Heart left ventricle (tissue), 13 donors: ENCODE measurements at regions not wholly inside any gene's neighbourhood (a gene's known extent, or its start where the extent isn't known, plus 50 kb on each side); places are given as distances from the start of the nearest gene placed in this dataset.

Experiments used
- POLR2A ChIP-seq, 2 donors: fragments of 450-650 bp; IDR thresholded peaks; one replicate each; pipeline ENCODE4 v1.6.1; 2017; ENCODE audit warnings: antibody characterized with exemption in 2 of 2, mild to moderate bottlenecking in 2 of 2, moderate library complexity in 2 of 2
- TF ChIP-seq, protein P1 (sequence below), 12 donors: fragments of 200-600 bp; sonication (generic) in 4 of 12; IDR thresholded peaks; one replicate each; pipeline versions ENCODE4 v1.5.0 to v1.8.0; 2018 to 2022; ENCODE audit warnings: antibody characterized with exemption in 12 of 12, mild to moderate bottlenecking in 5 of 12
- donor health status: ischemic (EF 13 %, LVEDD 7.1; RV severe dilation, severe dysfunction).
- donor health status: DM: no; HTN: yes; CAD: no.
- donor health status: DM: no; HTN: no; CAD: no.
- donor health status: ischemic (EF 25% LVEDD 6.9; RV normal size, moderate dysfunction).
- donor health status: ischemic (EF 25% LVEDD 5.7; RV mildly dilated, moderate dysfunction).
- donor health status: ischemic (EF 35%, LVEDD 5.7; RV mildly dilated, moderate dysfunction).
- donor health status: nonischemic (EF 11% LVEDD 7.7; RV severe dilation, severe dysfunction).
- donor health status: DM: yes; HTN: yes; CAD: no.
- donor health status: PGD.
- donor health status: ischemic (EF 29% LVEDD 5.4; RV normal size, mild dysfunction).
- donor health status: nonischemic (EF 23%, LVEDD 6.1; RV moderate dilation, normal function).

DNA sequence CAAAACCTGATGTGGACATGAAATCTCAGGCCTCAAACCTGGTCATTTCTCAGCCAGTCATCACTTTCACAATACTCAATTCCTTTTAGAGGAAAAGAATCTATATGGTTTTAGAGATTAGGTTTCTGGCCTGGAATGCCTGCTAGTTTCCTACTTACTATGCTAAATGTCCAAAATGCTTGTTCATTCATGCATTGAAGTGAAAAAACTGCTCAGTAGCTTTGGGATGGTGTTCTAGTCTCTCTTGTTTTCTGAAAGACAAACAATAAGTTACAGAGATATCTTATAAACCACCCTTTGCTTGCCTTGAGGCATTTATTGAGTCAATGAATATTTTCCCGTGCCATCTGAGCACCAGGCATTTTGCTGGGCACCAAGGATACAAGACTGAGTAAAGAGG is 1146.5 kb upstream of the GOT2 start:
- TF ChIP-seq, protein P1, sequence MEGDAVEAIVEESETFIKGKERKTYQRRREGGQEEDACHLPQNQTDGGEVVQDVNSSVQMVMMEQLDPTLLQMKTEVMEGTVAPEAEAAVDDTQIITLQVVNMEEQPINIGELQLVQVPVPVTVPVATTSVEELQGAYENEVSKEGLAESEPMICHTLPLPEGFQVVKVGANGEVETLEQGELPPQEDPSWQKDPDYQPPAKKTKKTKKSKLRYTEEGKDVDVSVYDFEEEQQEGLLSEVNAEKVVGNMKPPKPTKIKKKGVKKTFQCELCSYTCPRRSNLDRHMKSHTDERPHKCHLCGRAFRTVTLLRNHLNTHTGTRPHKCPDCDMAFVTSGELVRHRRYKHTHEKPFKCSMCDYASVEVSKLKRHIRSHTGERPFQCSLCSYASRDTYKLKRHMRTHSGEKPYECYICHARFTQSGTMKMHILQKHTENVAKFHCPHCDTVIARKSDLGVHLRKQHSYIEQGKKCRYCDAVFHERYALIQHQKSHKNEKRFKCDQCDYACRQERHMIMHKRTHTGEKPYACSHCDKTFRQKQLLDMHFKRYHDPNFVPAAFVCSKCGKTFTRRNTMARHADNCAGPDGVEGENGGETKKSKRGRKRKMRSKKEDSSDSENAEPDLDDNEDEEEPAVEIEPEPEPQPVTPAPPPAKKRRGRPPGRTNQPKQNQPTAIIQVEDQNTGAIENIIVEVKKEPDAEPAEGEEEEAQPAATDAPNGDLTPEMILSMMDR (IDR thresholded peaks at IDR 0.05): no peak
- no peak for TF ChIP-seq POLR2A (IDR thresholded peaks at IDR 0.05)
